ENCODE measurements at regions not wholly inside any gene's neighbourhood (a gene's known extent, or its start where the extent isn't known, plus 50 kb on each side); places are given as distances from the start of the nearest gene placed in this dataset.

DNA sequence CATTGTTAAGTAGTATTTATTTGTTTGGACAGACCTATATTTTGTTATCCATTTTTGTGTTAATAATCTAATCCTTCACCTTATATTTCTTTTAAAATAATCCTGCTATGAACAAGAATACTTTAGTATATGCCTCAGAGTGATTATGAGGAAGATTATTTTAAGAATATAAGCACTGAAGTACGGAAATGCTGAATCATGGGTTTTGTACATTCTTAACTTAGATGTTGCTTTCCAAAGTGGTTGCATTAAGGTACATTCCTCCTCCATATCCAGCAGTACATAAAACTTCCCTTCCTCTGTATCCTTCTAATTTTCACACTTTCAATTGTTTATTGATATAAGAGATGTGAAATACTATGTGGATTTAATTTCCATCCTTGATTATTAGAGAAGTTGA is 491.4 kb upstream of the GRID2 start:
- no peak for TF ChIP-seq ZFX (IDR thresholded peaks at IDR 0.05; ENCODE audit: borderline replicate concordance)
- no peak overlapping the region for H3K27ac ChIP-seq

DNA sequence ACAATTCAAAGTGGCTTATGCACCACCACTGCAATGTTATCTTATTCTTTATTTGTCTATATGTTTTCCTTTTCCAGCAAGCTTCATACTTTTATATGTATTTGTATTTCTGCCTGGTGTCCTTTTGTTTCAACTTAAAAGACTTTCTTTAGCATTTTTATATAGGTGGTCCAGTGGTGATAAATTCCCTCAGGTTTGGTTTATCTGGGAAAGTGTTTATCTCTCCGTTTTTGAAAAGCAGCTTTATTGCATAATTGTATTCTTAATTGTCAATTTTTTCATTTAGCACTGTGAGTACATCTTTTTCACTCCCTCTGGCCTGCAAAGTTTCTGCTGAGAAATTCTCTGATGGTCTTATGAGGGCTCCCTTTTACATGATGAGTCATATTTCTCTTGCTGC is 479.0 kb upstream of the GRID2 start:
- H3K27ac ChIP-seq: no peak overlapping the region
- TF ChIP-seq ZFX (IDR thresholded peaks at IDR 0.05; ENCODE audit: borderline replicate concordance): no peak
- TF ChIP-seq, protein P1, sequence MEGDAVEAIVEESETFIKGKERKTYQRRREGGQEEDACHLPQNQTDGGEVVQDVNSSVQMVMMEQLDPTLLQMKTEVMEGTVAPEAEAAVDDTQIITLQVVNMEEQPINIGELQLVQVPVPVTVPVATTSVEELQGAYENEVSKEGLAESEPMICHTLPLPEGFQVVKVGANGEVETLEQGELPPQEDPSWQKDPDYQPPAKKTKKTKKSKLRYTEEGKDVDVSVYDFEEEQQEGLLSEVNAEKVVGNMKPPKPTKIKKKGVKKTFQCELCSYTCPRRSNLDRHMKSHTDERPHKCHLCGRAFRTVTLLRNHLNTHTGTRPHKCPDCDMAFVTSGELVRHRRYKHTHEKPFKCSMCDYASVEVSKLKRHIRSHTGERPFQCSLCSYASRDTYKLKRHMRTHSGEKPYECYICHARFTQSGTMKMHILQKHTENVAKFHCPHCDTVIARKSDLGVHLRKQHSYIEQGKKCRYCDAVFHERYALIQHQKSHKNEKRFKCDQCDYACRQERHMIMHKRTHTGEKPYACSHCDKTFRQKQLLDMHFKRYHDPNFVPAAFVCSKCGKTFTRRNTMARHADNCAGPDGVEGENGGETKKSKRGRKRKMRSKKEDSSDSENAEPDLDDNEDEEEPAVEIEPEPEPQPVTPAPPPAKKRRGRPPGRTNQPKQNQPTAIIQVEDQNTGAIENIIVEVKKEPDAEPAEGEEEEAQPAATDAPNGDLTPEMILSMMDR (IDR thresholded peaks at IDR 0.05): no peak

DNA sequence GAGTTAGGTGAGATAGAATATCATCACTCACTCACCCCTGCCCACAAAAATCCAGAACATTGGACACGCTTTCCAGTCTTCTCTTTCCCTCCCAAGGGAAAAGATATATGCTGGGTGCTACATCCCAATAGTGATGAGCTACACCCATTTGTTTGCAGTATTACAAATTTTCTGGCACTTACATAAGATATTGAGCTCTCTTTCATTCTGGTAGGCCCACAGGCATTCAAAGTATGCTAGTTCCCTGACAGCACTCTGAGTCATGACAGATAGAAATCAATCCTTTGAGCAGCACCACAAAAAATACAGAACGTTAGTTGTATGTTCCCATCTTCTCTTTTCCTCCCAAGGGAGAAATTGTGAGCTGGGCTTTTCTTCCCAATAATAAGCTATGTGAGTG is 477.6 kb upstream of the GRID2 start:
- H3K27ac ChIP-seq: no peak overlapping the region
- TF ChIP-seq ZFX (IDR thresholded peaks at IDR 0.05; ENCODE audit: borderline replicate concordance): no peak
- TF ChIP-seq, protein P1 (IDR thresholded peaks at IDR 0.05): no peak

DNA sequence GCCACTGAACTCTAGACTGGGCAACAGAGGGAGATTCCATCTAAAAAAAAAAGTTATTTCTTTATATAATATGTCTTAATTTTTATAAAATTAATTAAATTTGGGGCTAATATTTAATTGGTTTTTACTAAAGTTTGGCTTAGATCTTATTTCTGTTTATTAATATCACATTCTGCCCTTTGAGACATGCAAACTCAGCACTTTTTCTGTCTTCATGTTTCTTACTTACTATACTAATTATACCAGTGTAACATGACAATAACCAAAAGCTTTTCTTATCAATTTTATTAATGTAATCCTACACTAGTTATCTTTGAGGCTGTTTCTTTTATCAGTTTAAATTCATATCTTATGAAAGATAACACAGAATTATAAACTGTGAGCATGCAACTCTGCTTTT is 475.9 kb upstream of the GRID2 start:
- H3K27ac ChIP-seq: no peak overlapping the region
- TF ChIP-seq, protein P1 (IDR thresholded peaks at IDR 0.05): no peak
- no peak for TF ChIP-seq ZFX (IDR thresholded peaks at IDR 0.05; ENCODE audit: borderline replicate concordance)

DNA sequence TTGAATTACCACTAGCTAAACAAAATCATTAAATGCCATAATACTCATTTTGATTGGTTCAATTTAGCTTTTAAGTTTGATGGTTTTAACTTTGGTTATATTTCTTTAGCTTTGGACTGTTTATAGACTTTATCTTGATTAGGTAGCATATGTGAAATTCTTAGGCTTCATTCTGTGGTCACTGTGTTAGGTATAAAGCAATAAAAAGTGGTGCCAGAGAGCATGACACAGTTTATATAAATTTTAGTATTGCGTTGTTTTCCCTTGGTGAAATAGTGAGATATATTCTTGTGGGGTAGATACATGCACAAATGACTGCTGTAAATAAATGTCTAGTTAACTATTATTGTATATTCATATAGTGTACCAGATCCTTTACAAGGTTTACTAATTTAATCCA is 474.2 kb upstream of the GRID2 start:
- TF ChIP-seq ZFX (IDR thresholded peaks at IDR 0.05; ENCODE audit: borderline replicate concordance): no peak
- TF ChIP-seq, protein P1 (IDR thresholded peaks at IDR 0.05): no peak
- no peak overlapping the region for H3K27ac ChIP-seq

DNA sequence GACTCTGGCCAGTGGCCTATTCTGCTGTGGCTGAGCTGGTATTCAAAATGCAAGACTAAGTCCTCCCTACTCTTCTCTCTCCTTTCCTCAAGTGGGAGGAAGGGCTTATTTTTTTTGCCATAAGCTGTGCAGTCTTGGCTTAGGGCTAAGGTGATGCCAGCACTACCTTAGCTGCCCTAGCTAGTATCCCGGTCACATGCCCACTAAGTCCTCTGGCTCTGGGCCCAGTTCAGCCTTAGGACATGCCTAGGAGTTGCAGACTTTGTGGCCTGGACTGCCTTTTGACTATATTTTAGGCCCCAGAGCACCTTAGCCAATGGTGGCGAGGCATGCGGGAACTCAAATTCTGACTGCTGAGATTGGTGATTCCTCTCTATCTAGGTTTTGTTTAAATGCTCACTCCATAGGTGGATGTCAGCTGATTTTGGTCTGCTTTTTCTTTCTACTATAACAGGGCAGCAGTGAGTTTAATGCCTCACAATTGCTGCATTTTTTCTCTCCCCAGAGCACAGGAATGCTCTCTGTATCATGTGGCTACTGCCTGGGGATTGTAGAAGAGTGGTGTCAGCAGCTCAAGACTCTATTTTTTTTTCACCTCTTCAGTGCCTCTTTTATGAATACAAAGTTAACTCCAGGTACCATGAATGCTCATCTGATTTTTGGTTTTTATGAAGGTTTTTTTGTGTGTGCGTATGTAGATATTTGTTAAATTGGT is 472.9 kb upstream of the GRID2 start:
- TF ChIP-seq, protein P1 (IDR thresholded peaks at IDR 0.05): no peak
- TF ChIP-seq ZFX (IDR thresholded peaks at IDR 0.05; ENCODE audit: borderline replicate concordance): no peak

DNA sequence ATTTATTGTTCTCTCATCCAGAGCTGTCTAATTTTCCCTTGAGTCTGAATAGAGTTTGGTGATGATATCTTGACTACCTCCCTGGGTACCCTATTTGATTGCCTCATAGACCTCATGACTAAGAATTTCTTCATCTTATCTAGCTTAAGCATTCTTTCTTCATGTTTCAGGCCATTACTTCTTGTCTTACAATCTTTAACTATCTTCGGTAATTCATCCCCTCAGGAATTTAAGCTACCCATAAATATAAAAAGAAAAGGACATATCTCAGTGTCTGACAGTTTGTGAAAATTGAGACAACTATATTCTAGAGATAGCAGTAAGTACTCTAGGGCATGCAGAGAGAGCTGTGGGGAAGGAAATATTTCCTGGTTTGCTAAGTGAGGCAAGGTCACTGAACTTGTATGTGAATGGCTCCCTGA is 466.1 kb upstream of the GRID2 start:
- no peak overlapping the region for H3K27ac ChIP-seq
- no peak for TF ChIP-seq ZFX (IDR thresholded peaks at IDR 0.05; ENCODE audit: borderline replicate concordance)
- TF ChIP-seq, protein P1 (IDR thresholded peaks at IDR 0.05): no peak

More for the DNA sequence above, 472.9 kb upstream of the GRID2 start:
- H3K27ac ChIP-seq: no peak overlapping the region

Data from 22Rv1 (cell line).